GM19240 (cell line): ENCODE measurements at regions not wholly inside any gene's neighbourhood (a gene's known extent, or its start where the extent isn't known, plus 50 kb on each side); places are given as distances from the start of the nearest gene placed in this dataset.
"Not testable (repeated sequence)": the region's sequence is repeated elsewhere in the genome, so short reads cannot be mapped to it uniquely, and the experiment has no call there.

Experiments used
- DNase-seq: peaks from one replicate; pipeline ENCODE4 v3.0.0; 2011; ENCODE audit warnings: low spot score; ENCODE audit not compliant: insufficient read length

GRCh38 chr16:86072328-86073102 is 173.6 kb downstream of the IRF8 start:
- peak; percentile 43 for DNase-seq

- no peak for DNase-seq
Measured at GRCh38 chr16:86073103-86073625, 174.2 kb downstream of the IRF8 start.

GRCh38 chr16:86073763-86074493 is 175.0 kb downstream of the IRF8 start:
- DNase-seq, result no peak

- no peak for DNase-seq
Measured at GRCh38 chr16:86074651-86075487, 175.9 kb downstream of the IRF8 start.

GRCh38 chr16:86075488-86075785 is 176.5 kb downstream of the IRF8 start:
- DNase-seq, result no peak

GRCh38 chr16:86075839-86076440 is 177.0 kb downstream of the IRF8 start:
- no peak for DNase-seq

- no peak for DNase-seq
Measured at GRCh38 chr16:86076606-86077005, 177.6 kb downstream of the IRF8 start.

- DNase-seq, result no peak
Measured at GRCh38 chr16:86077243-86077940, 178.4 kb downstream of the IRF8 start.

- no peak for DNase-seq
Measured at GRCh38 chr16:86078121-86078600, 179.2 kb downstream of the IRF8 start.

GRCh38 chr16:86078711-86079110 is 179.7 kb downstream of the IRF8 start:
- not testable (repeated sequence) for DNase-seq

GRCh38 chr16:86079255-86079885 is 180.4 kb downstream of the IRF8 start:
- no peak for DNase-seq

- DNase-seq, result no peak
Measured at GRCh38 chr16:86080131-86080875, 181.3 kb downstream of the IRF8 start.

- DNase-seq, result no peak
Measured at GRCh38 chr16:86080982-86081381, 182.0 kb downstream of the IRF8 start.

GRCh38 chr16:86082418-86083030 is 183.6 kb downstream of the IRF8 start:
- no peak for DNase-seq

GRCh38 chr16:86083382-86084002 is 184.5 kb downstream of the IRF8 start:
- no peak for DNase-seq

- DNase-seq, result no peak
Measured at GRCh38 chr16:86085161-86085611, 186.2 kb downstream of the IRF8 start.

GRCh38 chr16:86085795-86086194 is 186.8 kb downstream of the IRF8 start:
- no peak for DNase-seq

GRCh38 chr16:86086471-86086870 is 187.5 kb downstream of the IRF8 start:
- no peak for DNase-seq
